Prostate gland (tissue), 2 donors: ENCODE measurements at regions not wholly inside any gene's neighbourhood (a gene's known extent, or its start where the extent isn't known, plus 50 kb on each side); places are given as distances from the start of the nearest gene placed in this dataset.

Experiments
- DNase-seq: peaks from one replicate; pipeline ENCODE4 v3.0.0-alpha.2; 2019; ENCODE audit warnings: low spot score
- H3K27ac ChIP-seq, 2 donors: fragments of 200-600 bp; sonication (generic); 2 replicates each; pipeline ENCODE4 v1.5.1; 2017 to 2019
- H3K27me3 ChIP-seq: fragments of 200-600 bp; sonication (generic); replicated peaks from 2 replicates; pipeline ENCODE4 v1.5.1; 2019; ENCODE audit not compliant: insufficient read depth
- H3K36me3 ChIP-seq, 2 donors: fragments of 200-600 bp; sonication (generic); 1 replicate in 1 of 2; 2 replicates in 1 of 2; pipeline versions ENCODE4 v1.5.1 to v1.8.1; 2017 to 2019
- H3K4me1 ChIP-seq: fragments of 200-600 bp; sonication (generic); replicated peaks from 2 replicates; pipeline ENCODE4 v1.5.1; 2019
- H3K4me3 ChIP-seq, 2 donors: fragments of 200-600 bp; sonication (generic); 2 replicates each; pipeline ENCODE4 v1.5.1; 2017 to 2019
- H3K9me3 ChIP-seq: fragments of 200-600 bp; sonication (generic); 2 replicates; pipeline ENCODE4 v1.5.1; 2017
- POLR2A ChIP-seq: fragments of 450-650 bp; IDR thresholded peaks from one replicate; pipeline ENCODE4 v1.6.1; 2016; ENCODE audit warnings: antibody characterized with exemption, mild to moderate bottlenecking
- POLR2AphosphoS5 ChIP-seq: sonication (generic); formaldehyde crosslinking; IDR thresholded peaks from one replicate; pipeline ENCODE4 v1.6.1; 2017; ENCODE audit warnings: antibody characterized with exemption
- WGBS: methylation state at CpG from one replicate; pipeline ENCODE4 v1.1.5; 2018; 5-methylcytosine and 5-hydroxymethylcytosine counted together
- intact Hi-C: fragments of 100-400 bp; cut with DNase I; formaldehyde crosslinking; loops from one replicate; pipeline ENCODE4 v1.14.2; 2022
- TF ChIP-seq, protein P1 (sequence below), 4 experiments: fragments of 200-600 bp in 2 of 4; fragments of 450-650 bp in 2 of 4; sonication (generic) in 2 of 4; IDR thresholded peaks; 1 replicate in 3 of 4; 2 replicates in 1 of 4; pipeline ENCODE4 v1.5.1; 2016 to 2019; ENCODE audit warnings: antibody characterized with exemption in 4 of 4, mild to moderate bottlenecking in 2 of 4, moderate library complexity in 2 of 4

DNA sequence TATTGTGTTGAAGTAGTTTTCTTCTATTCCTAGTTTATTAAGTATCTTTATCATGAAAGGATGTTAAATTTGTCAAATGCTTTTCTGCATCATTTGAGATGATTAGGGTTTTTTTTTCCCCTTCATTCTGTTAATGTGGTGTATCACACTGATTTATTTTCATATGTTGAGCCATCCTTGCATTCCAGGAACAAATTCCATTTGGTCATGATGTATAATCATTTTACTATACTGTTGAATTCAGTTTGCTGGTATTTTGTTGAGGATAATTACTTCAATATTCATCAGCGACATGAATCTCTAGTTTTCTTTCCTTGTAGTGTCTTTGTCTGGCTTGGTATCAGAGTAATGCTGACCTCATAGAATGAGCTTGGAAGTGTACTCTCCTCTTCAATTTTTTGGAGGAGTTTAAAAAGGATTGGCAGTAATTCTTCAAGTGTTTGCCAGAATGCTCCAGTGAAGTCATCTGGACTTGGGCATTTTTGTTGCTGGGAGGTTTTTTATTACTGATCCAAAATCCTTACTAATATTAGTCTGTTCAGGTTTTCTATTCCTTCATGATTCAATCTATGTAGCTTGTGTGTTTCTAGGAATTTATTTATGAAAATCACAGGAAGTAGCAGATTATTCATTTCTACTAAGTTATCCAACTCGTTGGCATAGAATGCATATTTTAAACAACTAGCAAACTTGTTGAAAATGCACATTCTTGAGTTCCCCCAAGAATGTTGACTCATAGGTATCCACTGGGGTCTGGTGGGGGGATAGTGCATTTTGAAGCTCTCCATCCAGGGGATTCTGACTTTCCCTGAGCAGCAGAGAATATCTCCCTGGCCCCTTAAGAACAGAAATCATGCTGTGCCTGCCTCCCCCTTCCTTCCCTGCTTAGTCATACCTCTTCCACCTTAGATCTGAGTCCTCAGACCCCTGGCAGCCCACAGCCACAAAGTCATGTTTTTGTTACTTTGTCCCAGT is 187.1 kb downstream of the BMP7 start:
- Histone ChIP-seq H3K27ac (no peak overlapping the region), H3K9me3 (no peaks in the 10 kb centered on the region), H3K4me1 (no peaks in the 10 kb centered on the region), H3K27me3 (no peaks in the 10 kb centered on the region), H3K36me3 (no peaks in the 10 kb centered on the region), H3K4me3 (no peak overlapping the region)
- DNase-seq, result no peak
- intact Hi-C loops, result no loop called here
- no peak for TF ChIP-seq POLR2AphosphoS5
- no peak for TF ChIP-seq POLR2A
- TF ChIP-seq, protein P1, sequence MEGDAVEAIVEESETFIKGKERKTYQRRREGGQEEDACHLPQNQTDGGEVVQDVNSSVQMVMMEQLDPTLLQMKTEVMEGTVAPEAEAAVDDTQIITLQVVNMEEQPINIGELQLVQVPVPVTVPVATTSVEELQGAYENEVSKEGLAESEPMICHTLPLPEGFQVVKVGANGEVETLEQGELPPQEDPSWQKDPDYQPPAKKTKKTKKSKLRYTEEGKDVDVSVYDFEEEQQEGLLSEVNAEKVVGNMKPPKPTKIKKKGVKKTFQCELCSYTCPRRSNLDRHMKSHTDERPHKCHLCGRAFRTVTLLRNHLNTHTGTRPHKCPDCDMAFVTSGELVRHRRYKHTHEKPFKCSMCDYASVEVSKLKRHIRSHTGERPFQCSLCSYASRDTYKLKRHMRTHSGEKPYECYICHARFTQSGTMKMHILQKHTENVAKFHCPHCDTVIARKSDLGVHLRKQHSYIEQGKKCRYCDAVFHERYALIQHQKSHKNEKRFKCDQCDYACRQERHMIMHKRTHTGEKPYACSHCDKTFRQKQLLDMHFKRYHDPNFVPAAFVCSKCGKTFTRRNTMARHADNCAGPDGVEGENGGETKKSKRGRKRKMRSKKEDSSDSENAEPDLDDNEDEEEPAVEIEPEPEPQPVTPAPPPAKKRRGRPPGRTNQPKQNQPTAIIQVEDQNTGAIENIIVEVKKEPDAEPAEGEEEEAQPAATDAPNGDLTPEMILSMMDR (IDR thresholded peaks at IDR 0.05), result no peak
- WGBS, result 78% methylated on average over 2 of the region's 2 CpGs

DNA sequence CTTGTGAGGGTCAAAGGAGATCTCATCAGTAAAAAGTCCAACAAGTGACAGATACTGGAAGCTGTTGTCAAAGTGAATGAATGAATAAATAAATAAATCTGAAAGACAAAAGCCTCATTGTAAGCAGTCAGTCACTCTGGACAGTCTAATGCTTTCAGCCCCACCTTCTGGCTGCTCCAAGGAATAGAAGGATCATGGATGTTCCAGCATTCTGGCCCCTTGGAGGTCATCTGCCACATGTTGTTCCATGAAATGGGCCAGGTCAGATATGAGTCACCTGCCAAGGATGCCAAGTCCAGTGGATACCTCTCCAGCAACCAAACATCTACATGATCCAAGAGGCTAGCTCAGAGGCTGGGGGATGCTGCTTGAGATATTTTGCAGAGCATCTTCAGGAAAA is 185.6 kb downstream of the BMP7 start:
- H3K27ac ChIP-seq, result no peak overlapping the region
- no peaks in the 10 kb centered on the region for H3K27me3 ChIP-seq
- H3K4me1 ChIP-seq, result no peaks in the 10 kb centered on the region
- DNase-seq, result no peak
- H3K36me3 ChIP-seq, result no peaks in the 10 kb centered on the region
- H3K4me3 ChIP-seq, result no peak overlapping the region
- TF ChIP-seq POLR2A (no peak), POLR2AphosphoS5 (no peak)
- TF ChIP-seq, protein P1 (IDR thresholded peaks at IDR 0.05), result no peak
- H3K9me3 ChIP-seq, result no peaks in the 10 kb centered on the region
- intact Hi-C loops, result no loop called here

DNA sequence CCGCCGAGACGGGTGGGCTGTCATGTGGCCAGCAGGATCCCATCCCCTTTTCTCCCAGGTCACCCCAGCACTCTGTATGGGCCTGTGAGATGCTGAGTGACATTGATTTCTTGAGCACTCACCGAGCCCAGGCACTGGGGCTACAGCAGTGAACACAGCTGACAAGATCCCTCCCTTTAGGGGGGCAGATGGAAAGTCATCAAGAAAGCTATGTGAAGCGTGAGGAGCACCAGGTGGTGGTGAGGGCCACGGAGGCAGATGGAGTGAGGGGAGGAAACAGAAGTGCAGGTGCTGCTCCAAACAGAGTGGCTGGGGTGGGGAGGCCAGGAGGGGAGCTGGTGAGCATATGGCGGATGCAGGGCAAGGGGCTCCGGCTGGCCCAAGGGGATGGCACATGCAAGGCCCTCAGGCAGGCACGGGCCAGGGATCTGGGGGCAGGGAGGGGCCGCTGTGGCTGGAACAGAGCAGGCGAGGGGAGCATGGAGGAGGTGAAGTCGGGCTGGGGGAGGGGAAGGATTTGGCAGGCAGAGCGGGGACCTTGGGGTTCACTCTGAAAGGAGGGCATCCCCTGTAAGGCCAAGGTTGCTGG is 184.0 kb downstream of the BMP7 start:
- H3K4me3 ChIP-seq, result no peak overlapping the region
- no peaks in the 10 kb centered on the region for H3K4me1 ChIP-seq
- no peaks in the 10 kb centered on the region for H3K9me3 ChIP-seq
- no peak overlapping the region for H3K27ac ChIP-seq
- no peaks in the 10 kb centered on the region for H3K27me3 ChIP-seq
- no peaks in the 10 kb centered on the region for H3K36me3 ChIP-seq
- 78% methylated on average over 13 of the region's 13 CpGs for WGBS
- TF ChIP-seq, protein P1 (IDR thresholded peaks at IDR 0.05), result no peak
- TF ChIP-seq POLR2AphosphoS5 (no peak), POLR2A (no peak)
- intact Hi-C loops, result no loop called here
- DNase-seq, result no peak

DNA sequence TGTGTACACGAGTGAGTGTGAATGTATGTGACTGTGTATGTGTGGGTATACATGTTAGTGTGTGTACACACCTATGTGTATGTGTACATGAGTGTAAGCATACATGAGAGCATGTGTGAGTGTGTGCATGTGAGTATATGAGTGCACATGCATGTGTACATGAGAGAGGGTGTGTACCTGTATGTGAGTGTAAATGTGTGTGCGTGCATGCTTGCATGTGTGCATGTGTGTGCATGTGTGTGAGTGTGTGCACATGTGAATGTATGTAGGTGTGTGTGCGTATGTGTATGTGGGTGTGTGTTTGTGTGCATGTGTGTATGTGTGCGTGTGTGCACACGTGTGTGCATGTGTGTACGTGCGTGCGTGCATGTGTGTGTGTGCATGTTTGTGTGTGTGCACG is 183.4 kb downstream of the BMP7 start:
- no peak for DNase-seq
- Histone ChIP-seq H3K36me3 (no peaks in the 10 kb centered on the region), H3K27ac (no peak overlapping the region), H3K27me3 (no peaks in the 10 kb centered on the region), H3K4me1 (no peaks in the 10 kb centered on the region), H3K4me3 (no peak overlapping the region), H3K9me3 (no peaks in the 10 kb centered on the region)
- WGBS, result 89% methylated on average over 9 of the region's 9 CpGs
- TF ChIP-seq POLR2AphosphoS5, result no peak
- TF ChIP-seq POLR2A, result no peak
- TF ChIP-seq, protein P1 (IDR thresholded peaks at IDR 0.05), result no peak
- intact Hi-C loops, result no loop called here

DNA sequence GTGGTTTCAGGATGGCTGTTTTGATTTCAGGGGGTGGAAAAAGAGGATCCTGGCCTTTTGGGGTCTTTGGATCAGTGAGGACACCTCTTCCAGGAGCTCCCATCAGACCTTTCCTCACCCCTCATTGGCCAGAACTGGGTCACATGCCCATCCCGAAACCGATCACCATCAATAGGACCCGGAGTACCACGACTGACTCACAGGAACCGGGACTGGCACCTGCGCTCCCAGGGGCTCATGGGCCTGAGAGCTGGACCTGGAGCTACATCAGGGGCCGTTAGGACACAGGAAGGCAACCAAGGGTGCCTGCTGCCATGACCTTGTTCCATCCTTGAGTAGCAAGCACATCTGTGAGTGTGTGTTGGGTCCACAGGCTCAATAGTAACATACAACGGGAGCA is 180.4 kb downstream of the BMP7 start:
- 92% methylated on average over 8 of the region's 8 CpGs for WGBS
- no peak for DNase-seq
- H3K27ac ChIP-seq, result no peak overlapping the region
- intact Hi-C loops, result no loop called here
- H3K36me3 ChIP-seq, result no peaks in the 10 kb centered on the region
- no peak overlapping the region for H3K4me3 ChIP-seq
- H3K27me3 ChIP-seq, result no peaks in the 10 kb centered on the region
- no peaks in the 10 kb centered on the region for H3K4me1 ChIP-seq
- TF ChIP-seq, protein P1 (IDR thresholded peaks at IDR 0.05), result no peak
- no peak for TF ChIP-seq POLR2AphosphoS5
- no peak for TF ChIP-seq POLR2A
- H3K9me3 ChIP-seq, result no peaks in the 10 kb centered on the region
